ENCODE measurements at regions not wholly inside any gene's neighbourhood (a gene's known extent, or its start where the extent isn't known, plus 50 kb on each side); places are given as distances from the start of the nearest gene placed in this dataset.

- TF ChIP-seq CTCF (IDR thresholded peaks at IDR 0.05) (no peak), POLR2A (IDR thresholded peaks at IDR 0.05) (no peak), EP300 (IDR thresholded peaks at IDR 0.05; ENCODE audit: low read depth) (no peak), POLR2AphosphoS5 (IDR thresholded peaks at IDR 0.05) (no peak)
Measured at GRCh38 chr20:50314678-50315335, 124.2 kb downstream of the CEBPB start.
